ENCODE measurements at regions not wholly inside any gene's neighbourhood (a gene's known extent, or its start where the extent isn't known, plus 50 kb on each side); places are given as distances from the start of the nearest gene placed in this dataset.

GRCh38 chr11:76730887-76731565 lies 52.1 kb upstream of the TSKU start:
- 77 to 86% methylated on average over 6 of the region's 6 CpGs for whole genome bisulfite sequencing, 2 donors

DNA sequence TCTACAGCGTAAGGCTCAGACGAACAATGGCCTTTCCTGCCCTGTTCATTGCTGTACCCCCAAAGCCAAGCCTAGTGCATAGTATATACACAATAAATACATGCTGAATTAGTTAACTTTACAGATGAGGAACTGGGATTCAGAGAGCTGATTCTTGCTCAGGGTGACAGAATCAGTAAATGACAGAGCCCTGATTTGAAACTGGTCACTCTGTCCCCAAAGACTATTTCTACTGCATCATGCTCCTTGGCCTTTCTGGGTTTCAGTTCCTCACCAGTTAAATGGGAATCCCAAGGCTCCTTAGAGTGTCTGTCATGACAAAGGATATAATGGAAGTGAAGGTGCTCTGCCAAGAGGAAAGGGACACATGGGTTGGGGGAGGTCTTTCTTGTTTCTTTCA lies 50.5 kb upstream of the TSKU start:
- Histone ChIP-seq H3K9me3 (ENCODE audit: control insufficient read depth in 4 of 4, insufficient read depth in 3 of 4, low read length in 3 of 4) (no peaks in the 10 kb centered on the region), H3K27ac (ENCODE audit: low read depth in 1 of 2, low read length in 1 of 2) (no peak overlapping the region), H3K4me3 (no peak overlapping the region), H3K4me1 (ENCODE audit: control insufficient read depth in 5 of 5, insufficient read depth in 5 of 5, low read length in 5 of 5) (peaks cover 0 to 6% (median 0%) of the 10 kb centered on the region in 5 donors), H3K27me3 (ENCODE audit: control insufficient read depth in 3 of 3, insufficient read depth in 3 of 3, low read length in 2 of 3) (no peaks in the 10 kb centered on the region), H3K9ac (ENCODE audit: insufficient read depth in 1 of 2, low read length in 2 of 2) (no peak overlapping the region), H3K36me3 (ENCODE audit: control insufficient read depth in 4 of 4, insufficient read depth in 4 of 4, low read length in 4 of 4) (no peaks in the 10 kb centered on the region)
- TF ChIP-seq, protein P1, sequence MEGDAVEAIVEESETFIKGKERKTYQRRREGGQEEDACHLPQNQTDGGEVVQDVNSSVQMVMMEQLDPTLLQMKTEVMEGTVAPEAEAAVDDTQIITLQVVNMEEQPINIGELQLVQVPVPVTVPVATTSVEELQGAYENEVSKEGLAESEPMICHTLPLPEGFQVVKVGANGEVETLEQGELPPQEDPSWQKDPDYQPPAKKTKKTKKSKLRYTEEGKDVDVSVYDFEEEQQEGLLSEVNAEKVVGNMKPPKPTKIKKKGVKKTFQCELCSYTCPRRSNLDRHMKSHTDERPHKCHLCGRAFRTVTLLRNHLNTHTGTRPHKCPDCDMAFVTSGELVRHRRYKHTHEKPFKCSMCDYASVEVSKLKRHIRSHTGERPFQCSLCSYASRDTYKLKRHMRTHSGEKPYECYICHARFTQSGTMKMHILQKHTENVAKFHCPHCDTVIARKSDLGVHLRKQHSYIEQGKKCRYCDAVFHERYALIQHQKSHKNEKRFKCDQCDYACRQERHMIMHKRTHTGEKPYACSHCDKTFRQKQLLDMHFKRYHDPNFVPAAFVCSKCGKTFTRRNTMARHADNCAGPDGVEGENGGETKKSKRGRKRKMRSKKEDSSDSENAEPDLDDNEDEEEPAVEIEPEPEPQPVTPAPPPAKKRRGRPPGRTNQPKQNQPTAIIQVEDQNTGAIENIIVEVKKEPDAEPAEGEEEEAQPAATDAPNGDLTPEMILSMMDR (IDR thresholded peaks at IDR 0.05; ENCODE audit: control extremely low read depth, extremely low read depth), result no peak
- WGBS, 2 donors, result 89 to 93% methylated on average over 2 of the region's 2 CpGs
- ATAC-seq (ENCODE audit: insufficient read depth, low FRiP score) (no peak), DNase-seq (no peak)

More at GRCh38 chr11:76730887-76731565, 52.1 kb upstream of the TSKU start:
- Histone ChIP-seq H3K9me3 (ENCODE audit: control insufficient read depth in 4 of 4, insufficient read depth in 3 of 4, low read length in 3 of 4) (no peaks in the 10 kb centered on the region), H3K27me3 (ENCODE audit: control insufficient read depth in 3 of 3, insufficient read depth in 3 of 3, low read length in 2 of 3) (no peaks in the 10 kb centered on the region), H3K9ac (ENCODE audit: insufficient read depth in 1 of 2, low read length in 2 of 2) (no peak overlapping the region), H3K4me1 (ENCODE audit: control insufficient read depth in 5 of 5, insufficient read depth in 5 of 5, low read length in 5 of 5) (peaks cover 0 to 6% (median 0%) of the 10 kb centered on the region in 5 donors), H3K4me3 (no peak overlapping the region), H3K36me3 (ENCODE audit: control insufficient read depth in 4 of 4, insufficient read depth in 4 of 4, low read length in 4 of 4) (no peaks in the 10 kb centered on the region), H3K27ac (ENCODE audit: low read depth in 1 of 2, low read length in 1 of 2) (no peak overlapping the region)
- DNase-seq, result no peak
- no peak for ATAC-seq (ENCODE audit: insufficient read depth, low FRiP score)
- TF ChIP-seq, protein P1 (IDR thresholded peaks at IDR 0.05; ENCODE audit: control extremely low read depth, extremely low read depth), result no peak
